B cell (primary cell): ENCODE measurements at regions not wholly inside any gene's neighbourhood (a gene's known extent, or its start where the extent isn't known, plus 50 kb on each side); places are given as distances from the start of the nearest gene placed in this dataset.

ENCODE experiments used
- EZH2 ChIP-seq: IDR thresholded peaks from 2 replicates; pipeline ENCODE4 v1.6.1; 2012; ENCODE audit warnings: borderline replicate concordance, low read depth, mild to moderate bottlenecking, moderate library complexity, low read length; ENCODE audit not compliant: insufficient read depth, poor library complexity, severe bottlenecking
- TF ChIP-seq, protein P1 (sequence below): fragments of 200-600 bp; IDR thresholded peaks from one replicate; pipeline ENCODE4 v1.8.0; 2022; ENCODE audit warnings: antibody characterized with exemption, mild to moderate bottlenecking

DNA sequence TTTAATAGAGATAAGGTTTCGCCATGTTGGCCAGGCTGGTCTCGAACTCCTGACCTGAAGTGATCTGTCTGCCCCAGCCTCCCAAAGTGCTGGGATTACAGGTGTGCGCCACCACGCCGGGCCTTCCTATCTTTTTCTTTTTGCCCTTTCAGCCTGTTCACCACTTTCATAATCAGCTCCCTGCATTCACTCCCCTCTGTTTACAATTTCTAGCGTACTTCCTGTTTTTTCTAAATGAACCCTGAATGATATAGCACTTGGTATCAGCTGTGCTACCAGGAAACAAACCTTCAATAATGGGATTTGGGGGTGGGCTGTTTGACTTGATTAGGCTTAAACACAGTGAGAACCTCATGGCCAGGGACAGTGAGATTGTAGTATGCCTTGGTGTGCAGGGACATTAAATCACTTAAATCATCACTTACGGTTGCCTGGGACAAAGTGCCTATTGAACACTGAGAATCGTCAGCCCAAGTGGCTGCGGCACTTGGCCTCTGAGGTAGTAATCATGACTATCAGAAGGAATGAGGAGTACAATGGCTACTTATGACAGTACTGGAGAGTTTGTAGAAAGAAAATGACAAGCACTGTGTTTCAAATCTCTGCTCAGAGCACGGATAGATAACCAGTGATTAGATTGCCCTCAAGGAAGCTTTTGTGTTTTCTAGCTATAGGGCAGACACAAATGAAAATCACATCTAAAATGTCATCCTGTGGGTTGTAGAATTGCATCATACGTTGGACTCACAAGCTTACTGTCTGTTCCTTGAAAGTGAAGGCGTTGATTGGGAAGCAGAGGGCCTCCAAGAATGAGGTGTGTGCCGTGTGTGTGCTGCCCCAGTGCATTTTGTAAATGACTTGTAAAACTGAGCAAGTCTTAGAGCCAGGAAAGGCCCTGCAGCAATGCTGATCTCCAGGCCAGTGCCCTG, 661.8 kb downstream of the MATN1 start:
- TF ChIP-seq, protein P1, sequence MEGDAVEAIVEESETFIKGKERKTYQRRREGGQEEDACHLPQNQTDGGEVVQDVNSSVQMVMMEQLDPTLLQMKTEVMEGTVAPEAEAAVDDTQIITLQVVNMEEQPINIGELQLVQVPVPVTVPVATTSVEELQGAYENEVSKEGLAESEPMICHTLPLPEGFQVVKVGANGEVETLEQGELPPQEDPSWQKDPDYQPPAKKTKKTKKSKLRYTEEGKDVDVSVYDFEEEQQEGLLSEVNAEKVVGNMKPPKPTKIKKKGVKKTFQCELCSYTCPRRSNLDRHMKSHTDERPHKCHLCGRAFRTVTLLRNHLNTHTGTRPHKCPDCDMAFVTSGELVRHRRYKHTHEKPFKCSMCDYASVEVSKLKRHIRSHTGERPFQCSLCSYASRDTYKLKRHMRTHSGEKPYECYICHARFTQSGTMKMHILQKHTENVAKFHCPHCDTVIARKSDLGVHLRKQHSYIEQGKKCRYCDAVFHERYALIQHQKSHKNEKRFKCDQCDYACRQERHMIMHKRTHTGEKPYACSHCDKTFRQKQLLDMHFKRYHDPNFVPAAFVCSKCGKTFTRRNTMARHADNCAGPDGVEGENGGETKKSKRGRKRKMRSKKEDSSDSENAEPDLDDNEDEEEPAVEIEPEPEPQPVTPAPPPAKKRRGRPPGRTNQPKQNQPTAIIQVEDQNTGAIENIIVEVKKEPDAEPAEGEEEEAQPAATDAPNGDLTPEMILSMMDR: no peak
- no peak for TF ChIP-seq EZH2
